Panc1 (cell line): ENCODE measurements at regions not wholly inside any gene's neighbourhood (a gene's known extent, or its start where the extent isn't known, plus 50 kb on each side); places are given as distances from the start of the nearest gene placed in this dataset.

ENCODE experiments used
- ATAC-seq: fragments of 200-7000 bp; cut with Tn5 transposase; 2 replicates; pipeline ENCODE4 v1.9.1; 2020; ENCODE audit warnings: mild to moderate bottlenecking, moderate library complexity
- BruUV-seq: library from RNA; stranded (reverse); fragments of 400-500 nt; replicated peaks from 2 replicates; lab custom pipeline; 2021; lab: Mats Ljungman, UMichigan
- CTCF ChIA-PET: fragments of 300-600 bp; sonication (Branson Sonifier 250); formaldehyde crosslinking; loops from one replicate; lab custom pipeline; 2022; ENCODE audit warnings: antibody characterized with exemption; lab: Charles Lee
- POLR2A ChIA-PET: fragments of 300-600 bp; sonication (Branson Sonifier 250); formaldehyde crosslinking; loops from one replicate; lab custom pipeline; 2022; ENCODE audit warnings: antibody characterized with exemption; lab: Charles Lee
- DNase-seq: peaks from one replicate; pipeline ENCODE4 v3.0.0-alpha.2; 2010; ENCODE audit warnings: low read depth, low spot score
- H3K27ac ChIP-seq: 2 replicates; pipeline ENCODE4 v1.5.1; 2011; ENCODE audit warnings: mild to moderate bottlenecking, low read length, inconsistent platforms
- H3K27me3 ChIP-seq: fragments of 200-500 bp; sonication (Bioruptor generic); 2 replicates; pipeline ENCODE4 v1.6.0; 2014; ENCODE audit warnings: low read length, inconsistent platforms; ENCODE audit not compliant: control insufficient read depth, insufficient read depth
- H3K36me3 ChIP-seq: fragments of 200-500 bp; sonication (Bioruptor generic); 2 replicates; pipeline ENCODE4 v1.5.1; 2014; ENCODE audit warnings: inconsistent platforms, mild to moderate bottlenecking, low read length, moderate library complexity; ENCODE audit not compliant: control insufficient read depth, insufficient read depth
- H3K4me1 ChIP-seq: 2 replicates; pipeline ENCODE4 v1.5.1; 2011; ENCODE audit warnings: inconsistent platforms, mild to moderate bottlenecking, low read length, moderate library complexity; ENCODE audit not compliant: control insufficient read depth, insufficient read depth
- H3K4me3 ChIP-seq, 2 experiments: 2 replicates each; pipeline ENCODE4 v1.5.1; 2011 to 2012; ENCODE audit warnings: low read depth in 2 of 2, low read length in 2 of 2, mild to moderate bottlenecking in 2 of 2, inconsistent platforms in 1 of 2, moderate library complexity in 1 of 2
- H3K9me3 ChIP-seq: fragments of 200-500 bp; sonication (Bioruptor generic); 2 replicates; pipeline ENCODE4 v1.5.1; 2014; ENCODE audit warnings: low read depth, mild to moderate bottlenecking, inconsistent platforms, low read length, moderate library complexity; ENCODE audit not compliant: control insufficient read depth, insufficient read depth
- CTCF ChIP-seq: fragments of 450-650 bp; IDR thresholded peaks from 2 replicates; pipeline ENCODE4 v1.5.1; 2017; ENCODE audit warnings: mild to moderate bottlenecking
- POLR2AphosphoS5 ChIP-seq: IDR thresholded peaks from 2 replicates; pipeline ENCODE4 v1.6.1; 2012; ENCODE audit warnings: mild to moderate bottlenecking, low read depth, low read length, moderate library complexity
- REST ChIP-seq, 2 experiments: IDR thresholded peaks; 2 replicates each; pipeline ENCODE4 v1.6.1; 2011 to 2012; ENCODE audit warnings: low read depth in 2 of 2, control low read depth in 1 of 2, low read length in 1 of 2, mild to moderate bottlenecking in 1 of 2, moderate library complexity in 1 of 2; ENCODE audit not compliant: insufficient read depth in 1 of 2
- SIN3A ChIP-seq: IDR thresholded peaks from 2 replicates; pipeline ENCODE4 v1.6.1; 2012; ENCODE audit warnings: low read depth, mild to moderate bottlenecking, low read length, moderate library complexity, borderline replicate concordance; ENCODE audit not compliant: insufficient read depth
- TCF7L2 ChIP-seq: IDR thresholded peaks from 2 replicates; pipeline ENCODE4 v1.6.1; 2011; ENCODE audit warnings: mild to moderate bottlenecking, low read depth, low read length, inconsistent platforms
- in situ Hi-C: cut with HindIII; loops from 2 replicates; pipeline ENCODE4 v1.10.0; 2016; ENCODE audit warnings: low sequenced_read_pairs, low pct_unique_long_range_greater_than_20kb
- intact Hi-C: fragments of 100-400 bp; cut with micrococcal nuclease; formaldehyde crosslinking; loops from one replicate; pipeline ENCODE4 v1.10.0; 2022; ENCODE audit not compliant: unreplicated experiment

- intact Hi-C loops = no loop called here
- H3K27ac ChIP-seq = no peak overlapping the region
- H3K9me3 ChIP-seq = no peaks in the 10 kb centered on the region
- H3K36me3 ChIP-seq = no peaks in the 10 kb centered on the region
- BruUV-seq = no TSS peak
- no peaks in the 10 kb centered on the region for H3K27me3 ChIP-seq
- H3K4me1 ChIP-seq = no peaks in the 10 kb centered on the region
- in situ Hi-C loops = no loop called here
- ChIA-PET CTCF (no interaction called here), POLR2A (no interaction called here)
- ATAC-seq (no peak), DNase-seq (no peak)
- TF ChIP-seq SIN3A (no peak), TCF7L2 (no peak), POLR2AphosphoS5 (no peak), CTCF (no peak), REST (IDR thresholded peaks at IDR 0.05; ENCODE audit: insufficient read depth in 1 of 2, low read depth in 2 of 2, low read length in 1 of 2) (no peak)
- no peak overlapping the region for H3K4me3 ChIP-seq
Measured at GRCh38 chr13:103324641-103325040, 258.4 kb upstream of the SLC10A2 start.

- Histone ChIP-seq H3K9me3 (no peaks in the 10 kb centered on the region), H3K27me3 (no peaks in the 10 kb centered on the region), H3K4me3 (no peak overlapping the region), H3K27ac (no peak overlapping the region), H3K4me1 (no peaks in the 10 kb centered on the region), H3K36me3 (no peaks in the 10 kb centered on the region)
- CTCF ChIA-PET = no interaction called here
- in situ Hi-C loops = no loop called here
- no peak for TF ChIP-seq TCF7L2
- no peak for TF ChIP-seq CTCF
- no peak for TF ChIP-seq POLR2AphosphoS5
- TF ChIP-seq SIN3A = no peak
- TF ChIP-seq REST (IDR thresholded peaks at IDR 0.05; ENCODE audit: insufficient read depth in 1 of 2, low read depth in 2 of 2, low read length in 1 of 2) = no peak
- intact Hi-C loops = no loop called here
- no peak for DNase-seq
- no peak for ATAC-seq
- POLR2A ChIA-PET = no interaction called here
- BruUV-seq = no TSS peak
Measured at GRCh38 chr13:103315711-103316110, 249.5 kb upstream of the SLC10A2 start.
